ENCODE measurements at regions not wholly inside any gene's neighbourhood (a gene's known extent, or its start where the extent isn't known, plus 50 kb on each side); places are given as distances from the start of the nearest gene placed in this dataset.
A peak's percentile ranks its signal among the peaks of the same experiment; 100 is the strongest.

DNA sequence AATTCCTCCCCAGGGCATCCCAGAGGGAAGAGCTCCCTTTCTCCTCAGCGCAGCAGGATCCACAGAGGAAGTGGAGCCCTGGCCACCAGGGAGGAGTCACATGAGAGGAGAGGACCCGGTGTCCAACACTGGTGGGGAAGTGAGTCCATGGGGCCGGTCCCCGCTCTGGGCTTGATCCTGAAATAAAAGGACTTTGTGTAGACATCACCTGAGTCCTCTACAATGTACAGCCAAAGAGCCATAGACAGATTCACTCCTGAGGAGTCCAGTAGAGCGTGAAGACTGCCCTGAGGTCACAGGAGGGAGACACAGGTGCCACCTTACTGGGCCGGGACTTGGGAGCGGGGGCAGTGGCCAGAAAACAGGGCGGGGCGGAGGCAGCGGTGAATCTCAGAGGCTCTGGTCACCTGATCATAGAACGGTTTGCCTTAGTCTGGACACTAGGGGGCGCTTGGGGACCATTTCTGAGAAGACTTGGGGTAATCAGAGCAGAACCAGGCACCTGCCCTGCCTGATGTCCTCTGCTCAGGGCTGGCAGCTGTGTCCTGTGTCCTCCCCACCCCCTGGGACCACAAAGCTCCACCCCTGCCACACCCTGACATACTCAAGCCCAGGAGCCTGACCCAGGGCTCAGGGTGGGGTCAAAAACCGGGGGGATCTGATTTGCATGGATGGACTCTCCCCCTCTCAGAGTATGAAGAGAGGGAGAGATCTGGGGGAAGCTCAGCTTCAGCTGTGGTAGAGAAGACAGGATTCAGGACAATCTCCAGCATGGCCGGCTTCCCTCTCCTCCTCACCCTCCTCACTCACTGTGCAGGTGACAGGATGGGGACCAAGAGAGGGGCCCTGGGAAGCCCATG lies 112.7 kb downstream of the VPREB1 start (continued):
- TF ChIP-seq ZNF407 (IDR thresholded peaks at IDR 0.05; ENCODE audit: low read depth) (no peak), STAG1 (CRISPR knock-in tag; IDR thresholded peaks at IDR 0.05; ENCODE audit: borderline replicate concordance) (peak; percentile 71), ATF1 (CRISPR knock-in tag; IDR thresholded peaks at IDR 0.05) (no peak), ATF1 (tag; IDR thresholded peaks at IDR 0.05) (peak; percentile 12; the same call in 1 of the 2 replicates), ZFPM2 (CRISPR knock-in tag; IDR thresholded peaks at IDR 0.05) (0 out of 2 replicates have a peak, but pooled peaks have one; percentile 73), YY1 (IDR thresholded peaks at IDR 0.05; ENCODE audit: borderline replicate concordance in 1 of 3, control insufficient read depth in 1 of 3, extremely low read depth in 1 of 3, insufficient read depth in 3 of 3, insufficient read length in 1 of 3, insufficient replicate concordance in 2 of 3, low read depth in 1 of 3, low read length in 2 of 3) (peak in 1 of 3 experiments; percentile 53), ZFP36 (IDR thresholded peaks at IDR 0.05; ENCODE audit: low read depth, low read length, partially characterized antibody) (peak; percentile 52), IRF9 (tag; IDR thresholded peaks at IDR 0.05) (0 out of 2 replicates have a peak, but pooled peaks have one; percentile 27), PREB (CRISPR knock-in tag; IDR thresholded peaks at IDR 0.05) (no peak), KDM2B (CRISPR knock-in tag; IDR thresholded peaks at IDR 0.05) (0 out of 2 replicates have a peak, but pooled peaks have one; percentile 81), MEF2A (IDR thresholded peaks at IDR 0.05; ENCODE audit: control insufficient read depth, low read depth, low read length) (no peak), HNRNPLL (IDR thresholded peaks at IDR 0.05; ENCODE audit: low read depth, low read length, poor library complexity, severe bottlenecking) (peak; percentile 23)
- TF ChIP-seq, protein P1, sequence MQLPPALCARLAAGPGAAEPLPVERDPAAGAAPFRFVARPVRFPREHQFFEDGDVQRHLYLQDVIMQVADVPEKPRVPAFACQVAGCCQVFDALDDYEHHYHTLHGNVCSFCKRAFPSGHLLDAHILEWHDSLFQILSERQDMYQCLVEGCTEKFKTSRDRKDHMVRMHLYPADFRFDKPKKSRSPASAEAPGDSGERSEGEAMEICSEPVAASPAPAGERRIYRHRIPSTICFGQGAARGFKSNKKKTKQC (CRISPR knock-in tag; IDR thresholded peaks at IDR 0.05): peak; percentile 72; the same call in 1 of the 2 replicates
